ENCODE measurements at regions not wholly inside any gene's neighbourhood (a gene's known extent, or its start where the extent isn't known, plus 50 kb on each side); places are given as distances from the start of the nearest gene placed in this dataset.

DNA sequence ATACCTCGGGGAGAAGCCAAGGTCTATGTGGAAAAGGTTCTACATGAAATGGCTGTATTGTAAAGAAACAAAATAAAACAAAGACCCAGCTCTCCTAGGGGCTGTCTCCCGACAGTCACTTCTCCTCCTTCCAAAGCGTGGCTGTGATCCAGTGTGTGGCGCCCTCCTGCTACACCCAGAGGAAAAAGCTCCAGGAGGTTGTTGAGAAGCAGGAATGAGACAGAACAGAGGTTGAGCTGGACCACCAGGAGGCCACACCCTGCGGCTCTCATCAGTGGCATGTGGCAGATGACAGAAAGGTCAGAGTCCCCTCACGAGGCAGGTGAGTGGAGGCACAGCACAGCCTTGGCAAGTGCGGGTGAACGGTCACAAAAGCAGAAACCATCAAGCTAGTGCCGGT, 236.0 kb downstream of the TBXT start:
- Histone ChIP-seq H3K27me3 (ENCODE audit: insufficient read depth) (no peaks in the 10 kb centered on the region), H3K9me2 (ENCODE audit: insufficient read depth) (peaks cover 15% of the 10 kb centered on the region), H3K27ac (ENCODE audit: low read depth) (no peak overlapping the region), H4K20me1 (replicated peaks; ENCODE audit: insufficient read depth) (no peaks in the 10 kb centered on the region), H2AFZ (no peak overlapping the region), H3F3A (replicated peaks; ENCODE audit: low read depth) (no peaks in the 10 kb centered on the region), H3K79me2 (replicated peaks; ENCODE audit: insufficient read depth) (no peaks in the 10 kb centered on the region), H3K4me2 (no peak overlapping the region), H3K36me3 (ENCODE audit: insufficient read depth) (no peaks in the 10 kb centered on the region), H3K4me1 (ENCODE audit: insufficient read depth) (peaks cover 6% of the 10 kb centered on the region; the same call in 1 of the 2 replicates), H3K4me3 (no peak overlapping the region)
- no peak overlapping the region for H3K27ac Mint-ChIP-seq
- peaks cover 4% of the 10 kb centered on the region; the same call in 2 of the 3 replicates for H3K4me1 Mint-ChIP-seq
- no peaks in the 10 kb centered on the region for H3K9me3 Mint-ChIP-seq
- H3K27me3 Mint-ChIP-seq (ENCODE audit: insufficient read depth, low read depth, poor library complexity) = peaks cover 3% of the 10 kb centered on the region
- ATAC-seq (peak; percentile 82), DNase-seq (ENCODE audit: low spot score) (peak; percentile 46)
- no peaks in the 10 kb centered on the region for H3K36me3 Mint-ChIP-seq (ENCODE audit: low read depth)
- TF ChIP-seq ZNF114 (CRISPR knock-in tag; IDR thresholded peaks at IDR 0.05) = no peak
- TF ChIP-seq POLR2AphosphoS5 (IDR thresholded peaks at IDR 0.05; ENCODE audit: low read depth) = no peak
- TF ChIP-seq ZNF331 (CRISPR knock-in tag; IDR thresholded peaks at IDR 0.05; ENCODE audit: low read depth) = no peak
- TF ChIP-seq, protein P1, sequence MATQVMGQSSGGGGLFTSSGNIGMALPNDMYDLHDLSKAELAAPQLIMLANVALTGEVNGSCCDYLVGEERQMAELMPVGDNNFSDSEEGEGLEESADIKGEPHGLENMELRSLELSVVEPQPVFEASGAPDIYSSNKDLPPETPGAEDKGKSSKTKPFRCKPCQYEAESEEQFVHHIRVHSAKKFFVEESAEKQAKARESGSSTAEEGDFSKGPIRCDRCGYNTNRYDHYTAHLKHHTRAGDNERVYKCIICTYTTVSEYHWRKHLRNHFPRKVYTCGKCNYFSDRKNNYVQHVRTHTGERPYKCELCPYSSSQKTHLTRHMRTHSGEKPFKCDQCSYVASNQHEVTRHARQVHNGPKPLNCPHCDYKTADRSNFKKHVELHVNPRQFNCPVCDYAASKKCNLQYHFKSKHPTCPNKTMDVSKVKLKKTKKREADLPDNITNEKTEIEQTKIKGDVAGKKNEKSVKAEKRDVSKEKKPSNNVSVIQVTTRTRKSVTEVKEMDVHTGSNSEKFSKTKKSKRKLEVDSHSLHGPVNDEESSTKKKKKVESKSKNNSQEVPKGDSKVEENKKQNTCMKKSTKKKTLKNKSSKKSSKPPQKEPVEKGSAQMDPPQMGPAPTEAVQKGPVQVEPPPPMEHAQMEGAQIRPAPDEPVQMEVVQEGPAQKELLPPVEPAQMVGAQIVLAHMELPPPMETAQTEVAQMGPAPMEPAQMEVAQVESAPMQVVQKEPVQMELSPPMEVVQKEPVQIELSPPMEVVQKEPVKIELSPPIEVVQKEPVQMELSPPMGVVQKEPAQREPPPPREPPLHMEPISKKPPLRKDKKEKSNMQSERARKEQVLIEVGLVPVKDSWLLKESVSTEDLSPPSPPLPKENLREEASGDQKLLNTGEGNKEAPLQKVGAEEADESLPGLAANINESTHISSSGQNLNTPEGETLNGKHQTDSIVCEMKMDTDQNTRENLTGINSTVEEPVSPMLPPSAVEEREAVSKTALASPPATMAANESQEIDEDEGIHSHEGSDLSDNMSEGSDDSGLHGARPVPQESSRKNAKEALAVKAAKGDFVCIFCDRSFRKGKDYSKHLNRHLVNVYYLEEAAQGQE (IDR thresholded peaks at IDR 0.05; ENCODE audit: unreplicated experiment) = no peak
- TF ChIP-seq, protein P2, sequence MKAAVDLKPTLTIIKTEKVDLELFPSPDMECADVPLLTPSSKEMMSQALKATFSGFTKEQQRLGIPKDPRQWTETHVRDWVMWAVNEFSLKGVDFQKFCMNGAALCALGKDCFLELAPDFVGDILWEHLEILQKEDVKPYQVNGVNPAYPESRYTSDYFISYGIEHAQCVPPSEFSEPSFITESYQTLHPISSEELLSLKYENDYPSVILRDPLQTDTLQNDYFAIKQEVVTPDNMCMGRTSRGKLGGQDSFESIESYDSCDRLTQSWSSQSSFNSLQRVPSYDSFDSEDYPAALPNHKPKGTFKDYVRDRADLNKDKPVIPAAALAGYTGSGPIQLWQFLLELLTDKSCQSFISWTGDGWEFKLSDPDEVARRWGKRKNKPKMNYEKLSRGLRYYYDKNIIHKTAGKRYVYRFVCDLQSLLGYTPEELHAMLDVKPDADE (IDR thresholded peaks at IDR 0.05) = no peak
- TF ChIP-seq STAT1 (IDR thresholded peaks at IDR 0.05; ENCODE audit: unreplicated experiment) = no peak
- TF ChIP-seq, protein P3, sequence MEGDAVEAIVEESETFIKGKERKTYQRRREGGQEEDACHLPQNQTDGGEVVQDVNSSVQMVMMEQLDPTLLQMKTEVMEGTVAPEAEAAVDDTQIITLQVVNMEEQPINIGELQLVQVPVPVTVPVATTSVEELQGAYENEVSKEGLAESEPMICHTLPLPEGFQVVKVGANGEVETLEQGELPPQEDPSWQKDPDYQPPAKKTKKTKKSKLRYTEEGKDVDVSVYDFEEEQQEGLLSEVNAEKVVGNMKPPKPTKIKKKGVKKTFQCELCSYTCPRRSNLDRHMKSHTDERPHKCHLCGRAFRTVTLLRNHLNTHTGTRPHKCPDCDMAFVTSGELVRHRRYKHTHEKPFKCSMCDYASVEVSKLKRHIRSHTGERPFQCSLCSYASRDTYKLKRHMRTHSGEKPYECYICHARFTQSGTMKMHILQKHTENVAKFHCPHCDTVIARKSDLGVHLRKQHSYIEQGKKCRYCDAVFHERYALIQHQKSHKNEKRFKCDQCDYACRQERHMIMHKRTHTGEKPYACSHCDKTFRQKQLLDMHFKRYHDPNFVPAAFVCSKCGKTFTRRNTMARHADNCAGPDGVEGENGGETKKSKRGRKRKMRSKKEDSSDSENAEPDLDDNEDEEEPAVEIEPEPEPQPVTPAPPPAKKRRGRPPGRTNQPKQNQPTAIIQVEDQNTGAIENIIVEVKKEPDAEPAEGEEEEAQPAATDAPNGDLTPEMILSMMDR (conservative IDR thresholded peaks at IDR 0.05; ENCODE audit: low read depth in 2 of 2) = peak; percentile 27 to 67; a peak in 2 of 4 replicates
- TF ChIP-seq EZH2phosphoT487 (IDR thresholded peaks at IDR 0.05; ENCODE audit: unreplicated experiment) = no peak
- H3K4me3 Mint-ChIP-seq = no peak overlapping the region

DNA sequence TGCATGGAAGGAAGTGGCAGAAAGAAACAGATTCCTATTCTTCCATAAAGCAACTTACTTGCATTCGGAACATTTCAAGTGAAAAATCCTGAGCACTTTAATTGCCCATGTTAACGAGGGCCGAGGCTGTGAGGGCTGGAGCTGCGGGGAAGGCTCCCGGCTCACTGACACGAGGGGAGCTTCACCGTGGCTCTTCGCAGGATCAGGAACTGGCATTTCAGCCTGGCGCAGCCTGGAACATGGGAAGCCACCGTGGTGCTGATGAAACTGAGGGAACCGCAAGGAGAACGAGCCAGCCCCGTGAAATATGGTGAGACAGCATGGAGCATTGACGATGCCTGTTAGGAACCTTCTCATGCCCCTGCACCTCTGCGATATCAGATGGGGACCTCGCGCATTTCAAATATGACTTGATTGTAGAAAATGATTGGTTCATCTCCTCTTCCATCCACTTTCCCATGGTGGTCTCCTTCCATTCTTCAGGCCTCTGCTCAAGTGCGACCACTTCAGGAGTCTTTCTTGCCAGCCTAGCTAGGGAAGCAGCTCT, 236.9 kb downstream of the TBXT start:
- H3K27ac ChIP-seq (ENCODE audit: low read depth) = no peak overlapping the region
- Mint-ChIP-seq H3K36me3 (ENCODE audit: low read depth) (no peaks in the 10 kb centered on the region), H3K27ac (no peak overlapping the region), H3K4me3 (no peak overlapping the region), H3K9me3 (no peaks in the 10 kb centered on the region), H3K27me3 (ENCODE audit: insufficient read depth, low read depth, poor library complexity) (peaks cover 3% of the 10 kb centered on the region), H3K4me1 (peaks cover 8% of the 10 kb centered on the region)
- H3K9me2 ChIP-seq (ENCODE audit: insufficient read depth) = peaks cover 15% of the 10 kb centered on the region
- H3K4me2 ChIP-seq = no peak overlapping the region
- H3K79me2 ChIP-seq (replicated peaks; ENCODE audit: insufficient read depth) = no peaks in the 10 kb centered on the region
- no peaks in the 10 kb centered on the region for H3F3A ChIP-seq (replicated peaks; ENCODE audit: low read depth)
- no peaks in the 10 kb centered on the region for H3K27me3 ChIP-seq (ENCODE audit: insufficient read depth)
- no peak overlapping the region for H2AFZ ChIP-seq
- H3K4me3 ChIP-seq = no peak overlapping the region
- H4K20me1 ChIP-seq (replicated peaks; ENCODE audit: insufficient read depth) = no peaks in the 10 kb centered on the region
- H3K4me1 ChIP-seq (ENCODE audit: insufficient read depth) = peaks cover 15% of the 10 kb centered on the region
- H3K36me3 ChIP-seq (ENCODE audit: insufficient read depth) = no peaks in the 10 kb centered on the region
- no peak for ATAC-seq
- no peak for DNase-seq (ENCODE audit: low spot score)
- TF ChIP-seq EZH2 (IDR thresholded peaks at IDR 0.05; ENCODE audit: low read depth, unreplicated experiment) = no peak
- TF ChIP-seq POLR2AphosphoS5 (IDR thresholded peaks at IDR 0.05; ENCODE audit: low read depth) = no peak
- no peak for TF ChIP-seq NANOG (IDR thresholded peaks at IDR 0.05; ENCODE audit: borderline replicate concordance)
- TF ChIP-seq JUNB (IDR thresholded peaks at IDR 0.05; ENCODE audit: unreplicated experiment) = no peak
- no peak for TF ChIP-seq ZNF114 (CRISPR knock-in tag; IDR thresholded peaks at IDR 0.05)
- no peak for TF ChIP-seq CREB1 (CRISPR knock-in tag; IDR thresholded peaks at IDR 0.05; ENCODE audit: low read depth)
- TF ChIP-seq EZH2phosphoT487 (IDR thresholded peaks at IDR 0.05; ENCODE audit: unreplicated experiment) = no peak

Data from GM23338 (cell line).